HepG2 (cell line): ENCODE measurements at regions not wholly inside any gene's neighbourhood (a gene's known extent, or its start where the extent isn't known, plus 50 kb on each side); places are given as distances from the start of the nearest gene placed in this dataset.

ENCODE experiments used
- ZFP82 ChIP-seq: sonication (generic); formaldehyde crosslinking; IDR thresholded peaks from 2 replicates; pipeline ENCODE4 v1.5.1; 2020; ENCODE audit warnings: mild to moderate bottlenecking, missing genetic modification reagents, borderline replicate concordance
- ZNF501 ChIP-seq: sonication (generic); formaldehyde crosslinking; IDR thresholded peaks from 2 replicates; pipeline ENCODE4 v1.5.1; 2020; ENCODE audit warnings: mild to moderate bottlenecking, moderate library complexity, missing genetic modification reagents

DNA sequence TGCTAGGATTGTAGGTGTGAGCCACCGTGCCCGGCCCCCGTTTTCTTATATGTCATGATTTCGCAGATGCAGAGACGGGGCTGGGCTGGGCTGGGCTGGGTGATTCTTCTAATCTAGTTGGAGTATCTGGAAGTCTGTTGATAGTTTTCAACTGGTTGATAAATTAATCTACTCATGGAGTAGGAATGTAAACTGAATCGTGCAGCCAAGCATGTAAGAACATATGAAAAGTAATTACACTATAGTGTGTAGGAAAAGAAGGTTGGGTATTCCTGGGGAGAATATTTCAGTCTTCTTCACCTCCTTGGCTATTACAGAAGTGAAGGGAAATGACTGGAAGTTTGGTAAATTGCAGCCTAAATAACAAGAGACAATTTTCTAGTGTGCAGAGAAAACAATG lies 82.6 kb upstream of the MAGI1 start:
- TF ChIP-seq ZFP82 (CRISPR knock-in tag) = no peak
- no peak for TF ChIP-seq ZNF501 (CRISPR knock-in tag)
